ENCODE measurements at regions not wholly inside any gene's neighbourhood (a gene's known extent, or its start where the extent isn't known, plus 50 kb on each side); places are given as distances from the start of the nearest gene placed in this dataset.

- Histone ChIP-seq H3K4me3 (ENCODE audit: low read depth in 1 of 3, low read length in 3 of 3) (no peak overlapping the region), H3K36me3 (ENCODE audit: control insufficient read depth in 4 of 4, insufficient read depth in 3 of 4, low read depth in 1 of 4, low read length in 3 of 4) (no peaks in the 10 kb centered on the region), H3K27ac (ENCODE audit: low read depth in 1 of 2, low read length in 2 of 2) (no peak overlapping the region), H3K9me3 (ENCODE audit: control insufficient read depth in 4 of 4, low read length in 3 of 4) (peaks cover 0 to 2% (median 0%) of the 10 kb centered on the region in 4 donors), H3K9ac (ENCODE audit: low read depth in 1 of 2, low read length in 2 of 2) (no peak overlapping the region), H3K4me1 (ENCODE audit: control insufficient read depth in 4 of 4, insufficient read depth in 4 of 4, low read length in 3 of 4) (no peaks in the 10 kb centered on the region), H3K27me3 (ENCODE audit: control insufficient read depth in 4 of 4, insufficient read depth in 4 of 4, low read length in 3 of 4) (no peaks in the 10 kb centered on the region)
- DNase-seq (ENCODE audit: low spot score): no peak
- TF ChIP-seq EGR1 (IDR thresholded peaks at IDR 0.05; ENCODE audit: low read depth in 2 of 2): no peak
- TF ChIP-seq GABPA (IDR thresholded peaks at IDR 0.05 in 1 of 2, conservative IDR thresholded peaks at IDR 0.05 in 1 of 2): no peak
- TF ChIP-seq FOXA1 (IDR thresholded peaks at IDR 0.05): no peak
- TF ChIP-seq HNF4A (conservative IDR thresholded peaks at IDR 0.05): no peak
- TF ChIP-seq, protein P1, sequence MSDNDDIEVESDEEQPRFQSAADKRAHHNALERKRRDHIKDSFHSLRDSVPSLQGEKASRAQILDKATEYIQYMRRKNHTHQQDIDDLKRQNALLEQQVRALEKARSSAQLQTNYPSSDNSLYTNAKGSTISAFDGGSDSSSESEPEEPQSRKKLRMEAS (IDR thresholded peaks at IDR 0.05): no peak
- TF ChIP-seq FOXA2 (IDR thresholded peaks at IDR 0.05): no peak
- TF ChIP-seq JUND (IDR thresholded peaks at IDR 0.05): no peak
- TF ChIP-seq YY1 (IDR thresholded peaks at IDR 0.05): no peak
- TF ChIP-seq, protein P2, sequence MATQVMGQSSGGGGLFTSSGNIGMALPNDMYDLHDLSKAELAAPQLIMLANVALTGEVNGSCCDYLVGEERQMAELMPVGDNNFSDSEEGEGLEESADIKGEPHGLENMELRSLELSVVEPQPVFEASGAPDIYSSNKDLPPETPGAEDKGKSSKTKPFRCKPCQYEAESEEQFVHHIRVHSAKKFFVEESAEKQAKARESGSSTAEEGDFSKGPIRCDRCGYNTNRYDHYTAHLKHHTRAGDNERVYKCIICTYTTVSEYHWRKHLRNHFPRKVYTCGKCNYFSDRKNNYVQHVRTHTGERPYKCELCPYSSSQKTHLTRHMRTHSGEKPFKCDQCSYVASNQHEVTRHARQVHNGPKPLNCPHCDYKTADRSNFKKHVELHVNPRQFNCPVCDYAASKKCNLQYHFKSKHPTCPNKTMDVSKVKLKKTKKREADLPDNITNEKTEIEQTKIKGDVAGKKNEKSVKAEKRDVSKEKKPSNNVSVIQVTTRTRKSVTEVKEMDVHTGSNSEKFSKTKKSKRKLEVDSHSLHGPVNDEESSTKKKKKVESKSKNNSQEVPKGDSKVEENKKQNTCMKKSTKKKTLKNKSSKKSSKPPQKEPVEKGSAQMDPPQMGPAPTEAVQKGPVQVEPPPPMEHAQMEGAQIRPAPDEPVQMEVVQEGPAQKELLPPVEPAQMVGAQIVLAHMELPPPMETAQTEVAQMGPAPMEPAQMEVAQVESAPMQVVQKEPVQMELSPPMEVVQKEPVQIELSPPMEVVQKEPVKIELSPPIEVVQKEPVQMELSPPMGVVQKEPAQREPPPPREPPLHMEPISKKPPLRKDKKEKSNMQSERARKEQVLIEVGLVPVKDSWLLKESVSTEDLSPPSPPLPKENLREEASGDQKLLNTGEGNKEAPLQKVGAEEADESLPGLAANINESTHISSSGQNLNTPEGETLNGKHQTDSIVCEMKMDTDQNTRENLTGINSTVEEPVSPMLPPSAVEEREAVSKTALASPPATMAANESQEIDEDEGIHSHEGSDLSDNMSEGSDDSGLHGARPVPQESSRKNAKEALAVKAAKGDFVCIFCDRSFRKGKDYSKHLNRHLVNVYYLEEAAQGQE (IDR thresholded peaks at IDR 0.05): no peak
- peak; percentile 29 for TF ChIP-seq CTCF (IDR thresholded peaks at IDR 0.05; ENCODE audit: low read depth, low read length, missing input control)
- TF ChIP-seq ZBTB33 (IDR thresholded peaks at IDR 0.05): no peak
- peak; percentile 73 to 81 for TF ChIP-seq RAD21 (IDR thresholded peaks at IDR 0.05)
- WGBS: 66% methylated on average over 6 of the region's 6 CpGs
These were observed 104.4 kb downstream of the PJA1 start for GRCh38 chrX:69060631-69061408.

DNA sequence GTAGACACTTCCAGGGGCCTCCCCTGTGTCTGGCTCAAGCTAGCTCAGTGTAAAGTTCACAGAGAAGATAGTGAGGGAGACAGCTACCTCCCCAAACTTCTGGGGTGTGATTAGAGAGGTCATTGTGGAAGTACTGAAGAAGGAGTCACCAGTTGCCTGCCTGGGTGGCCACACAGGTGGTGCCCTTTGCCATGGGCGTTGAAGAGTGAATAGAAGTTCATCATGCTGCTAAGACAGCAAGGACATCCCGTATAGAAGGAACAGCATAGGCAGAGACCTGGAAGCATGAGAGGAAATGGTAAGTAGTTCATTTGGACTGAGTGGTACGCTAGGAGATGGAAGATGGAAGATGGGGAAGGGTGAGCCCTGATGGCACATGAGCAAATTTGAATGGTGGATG lies 110.1 kb downstream of the PJA1 start:
- WGBS: 91% methylated on average over 3 of the region's 3 CpGs
- H3K27ac ChIP-seq (ENCODE audit: low read depth in 1 of 2, low read length in 2 of 2): no peak overlapping the region
- DNase-seq (ENCODE audit: low spot score): no peak
- no peaks in the 10 kb centered on the region for H3K36me3 ChIP-seq (ENCODE audit: control insufficient read depth in 4 of 4, insufficient read depth in 3 of 4, low read depth in 1 of 4, low read length in 3 of 4)
- H3K9me3 ChIP-seq (ENCODE audit: control insufficient read depth in 4 of 4, low read length in 3 of 4): no peaks in the 10 kb centered on the region
- no peaks in the 10 kb centered on the region for H3K4me1 ChIP-seq (ENCODE audit: control insufficient read depth in 4 of 4, insufficient read depth in 4 of 4, low read length in 3 of 4)
- H3K9ac ChIP-seq (ENCODE audit: low read depth in 1 of 2, low read length in 2 of 2): no peak overlapping the region
- peaks cover 0 to 4% (median 0%) of the 10 kb centered on the region in 4 donors for H3K27me3 ChIP-seq (ENCODE audit: control insufficient read depth in 4 of 4, insufficient read depth in 4 of 4, low read length in 3 of 4)
- H3K4me3 ChIP-seq (ENCODE audit: low read depth in 1 of 3, low read length in 3 of 3): no peak overlapping the region
- no peak for TF ChIP-seq EGR1 (IDR thresholded peaks at IDR 0.05; ENCODE audit: low read depth in 2 of 2)
- TF ChIP-seq TAF1 (conservative IDR thresholded peaks at IDR 0.05): no peak
- no peak for TF ChIP-seq YY1 (IDR thresholded peaks at IDR 0.05)
- no peak for TF ChIP-seq HNF4G (IDR thresholded peaks at IDR 0.05)
- TF ChIP-seq FOXA2 (IDR thresholded peaks at IDR 0.05): no peak
- no peak for TF ChIP-seq HNF4A (conservative IDR thresholded peaks at IDR 0.05)
- TF ChIP-seq, protein P1 (IDR thresholded peaks at IDR 0.05): no peak
- TF ChIP-seq JUND (IDR thresholded peaks at IDR 0.05): no peak
- no peak for TF ChIP-seq RAD21 (IDR thresholded peaks at IDR 0.05)
- TF ChIP-seq ZBTB33 (IDR thresholded peaks at IDR 0.05): no peak
- TF ChIP-seq ATF3 (IDR thresholded peaks at IDR 0.05): no peak
- no peak for TF ChIP-seq SP1 (IDR thresholded peaks at IDR 0.05)
- TF ChIP-seq NR2F2 (IDR thresholded peaks at IDR 0.05): no peak
- no peak for TF ChIP-seq RXRA (IDR thresholded peaks at IDR 0.05)
- TF ChIP-seq FOXA1 (IDR thresholded peaks at IDR 0.05): no peak

Measured in liver (tissue), 8 donors.